Mucosa of gallbladder (tissue), 1 donor: ENCODE measurements at regions not wholly inside any gene's neighbourhood (a gene's known extent, or its start where the extent isn't known, plus 50 kb on each side); places are given as distances from the start of the nearest gene placed in this dataset.

Experiments used
- DNase-seq: peaks from one replicate; pipeline ENCODE4 v3.0.0-alpha.2; 2020; ENCODE audit warnings: low spot score
- donor health status: DM: no; HTN: no; CAD: no.

DNA sequence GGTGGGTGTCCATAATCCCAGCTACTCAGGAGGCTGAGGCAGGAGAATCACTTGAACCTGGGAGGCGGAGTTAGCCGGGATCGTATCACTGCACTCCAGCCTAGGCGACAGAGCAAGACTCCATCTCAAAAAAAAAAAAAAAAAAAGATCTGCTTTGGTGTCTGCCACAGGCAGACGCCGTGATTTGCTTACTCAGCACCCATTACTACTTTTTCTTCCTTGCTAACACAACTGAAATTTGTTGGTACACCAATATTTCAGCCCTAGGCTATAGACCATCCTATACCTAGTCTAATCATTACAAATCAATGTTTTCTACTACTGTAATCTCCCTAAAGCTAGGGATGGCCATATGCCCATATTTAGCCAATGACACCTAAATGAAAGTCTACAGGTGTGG lies 53.5 kb upstream of the PARD3 start:
- DNase-seq, result no peak

DNA sequence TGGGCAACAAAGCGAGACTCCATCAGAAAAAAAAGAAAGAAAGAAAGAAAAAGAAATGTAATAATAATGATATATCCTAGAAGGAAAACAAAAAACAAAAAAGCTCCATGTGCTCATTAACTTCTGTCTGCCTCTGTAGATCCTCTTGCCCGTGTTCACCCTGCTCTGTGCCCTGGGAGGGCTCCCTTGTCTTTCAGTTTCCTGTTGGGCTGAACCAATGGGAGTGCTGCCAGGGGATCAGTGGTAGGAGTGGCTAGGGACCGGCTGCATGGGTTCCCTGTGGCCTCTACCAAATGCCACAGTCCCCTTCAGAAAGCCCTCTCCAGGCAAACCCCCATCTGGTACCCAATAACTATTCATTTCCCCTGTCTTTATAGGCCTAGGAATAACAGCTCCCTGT lies 51.8 kb upstream of the PARD3 start:
- no peak for DNase-seq
